Left lobe of liver (tissue), 2 donors: ENCODE measurements at regions not wholly inside any gene's neighbourhood (a gene's known extent, or its start where the extent isn't known, plus 50 kb on each side); places are given as distances from the start of the nearest gene placed in this dataset.

Experiments
- ATAC-seq: fragments of 200-7000 bp; cut with Tn5 transposase; one replicate; pipeline ENCODE4 v1.9.1; 2020; ENCODE audit warnings: mild to moderate bottlenecking, moderate library complexity
- DNase-seq: peaks from one replicate; pipeline ENCODE4 v3.0.0-alpha.2; 2020; ENCODE audit warnings: low spot score
- donor health status: DM: no; HTN: no; CAD: no; lungs with moderate emphysema.
- donor health status: DM: no; HTN: yes; CAD: no.

- ATAC-seq, result no peak
- no peak for DNase-seq
These were observed 391.0 kb downstream of the SPRY1 start for GRCh38 chr4:123787512-123788080.

- DNase-seq (no peak), ATAC-seq (no peak)
These were observed 392.0 kb downstream of the SPRY1 start for GRCh38 chr4:123788577-123788976.

GRCh38 chr4:123790681-123791080, 394.1 kb downstream of the SPRY1 start:
- no peak for DNase-seq
- ATAC-seq, result no peak

- ATAC-seq (no peak), DNase-seq (no peak)
These were observed 405.6 kb downstream of the SPRY1 start for GRCh38 chr4:123802082-123802645.

- no peak for DNase-seq
- no peak for ATAC-seq
These were observed 406.3 kb downstream of the SPRY1 start for GRCh38 chr4:123802933-123803332.

- ATAC-seq (no peak), DNase-seq (no peak)
These were observed 407.7 kb downstream of the SPRY1 start for GRCh38 chr4:123804196-123804721.

GRCh38 chr4:123806056-123806455, 409.5 kb downstream of the SPRY1 start:
- ATAC-seq (no peak), DNase-seq (no peak)

GRCh38 chr4:123807187-123807586, 410.6 kb downstream of the SPRY1 start:
- no peak for ATAC-seq
- no peak for DNase-seq

GRCh38 chr4:123807866-123808265, 411.3 kb downstream of the SPRY1 start:
- no peak for DNase-seq
- ATAC-seq, result no peak

- no peak for ATAC-seq
- DNase-seq, result no peak
These were observed 413.3 kb downstream of the SPRY1 start for GRCh38 chr4:123809864-123810263.

GRCh38 chr4:123812066-123812390, 415.4 kb downstream of the SPRY1 start:
- ATAC-seq (no peak), DNase-seq (no peak)

GRCh38 chr4:123813901-123814300, 417.3 kb downstream of the SPRY1 start:
- ATAC-seq (no peak), DNase-seq (no peak)

- DNase-seq (no peak), ATAC-seq (no peak)
These were observed 419.9 kb downstream of the SPRY1 start for GRCh38 chr4:123816462-123816861.

- DNase-seq, result no peak
- no peak for ATAC-seq
These were observed 420.6 kb downstream of the SPRY1 start for GRCh38 chr4:123817025-123817688.

- ATAC-seq (no peak), DNase-seq (no peak)
These were observed 422.9 kb downstream of the SPRY1 start for GRCh38 chr4:123819362-123820035.

- DNase-seq (no peak), ATAC-seq (no peak)
These were observed 425.3 kb downstream of the SPRY1 start for GRCh38 chr4:123821861-123822260.

GRCh38 chr4:123822353-123822752, 425.8 kb downstream of the SPRY1 start:
- DNase-seq (no peak), ATAC-seq (no peak)

GRCh38 chr4:123823244-123823643, 426.6 kb downstream of the SPRY1 start:
- no peak for DNase-seq
- no peak for ATAC-seq

- DNase-seq (no peak), ATAC-seq (no peak)
These were observed 427.9 kb downstream of the SPRY1 start for GRCh38 chr4:123824524-123824923.

- no peak for DNase-seq
- no peak for ATAC-seq
These were observed 429.1 kb downstream of the SPRY1 start for GRCh38 chr4:123825596-123826291.

- DNase-seq (no peak), ATAC-seq (no peak)
These were observed 430.3 kb downstream of the SPRY1 start for GRCh38 chr4:123826896-123827295.
